ENCODE measurements at regions not wholly inside any gene's neighbourhood (a gene's known extent, or its start where the extent isn't known, plus 50 kb on each side); places are given as distances from the start of the nearest gene placed in this dataset.

DNA sequence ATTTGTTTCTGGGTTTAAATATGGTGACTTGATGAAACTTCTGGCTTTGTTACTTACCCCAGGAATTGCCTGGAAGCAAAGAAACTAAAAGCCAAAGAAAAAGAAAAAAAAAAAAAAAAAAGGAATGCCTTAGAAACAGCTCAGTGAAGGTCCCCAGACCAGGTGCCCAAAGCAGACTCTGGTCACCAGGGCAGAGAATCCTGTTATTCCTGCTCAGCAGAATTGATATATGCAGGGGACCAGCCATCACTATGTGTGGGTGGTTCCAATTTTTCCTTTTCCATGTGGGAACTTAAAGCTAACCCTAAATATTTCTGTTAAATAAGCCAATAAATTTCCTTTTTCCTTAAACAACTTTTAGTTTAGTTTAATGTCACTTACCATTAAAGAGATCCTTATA is 100.8 kb upstream of the TPRG1 start:
- no peak for TF ChIP-seq NR3C1 (IDR thresholded peaks at IDR 0.05)
- TF ChIP-seq FOXS1 (CRISPR knock-in tag; IDR thresholded peaks at IDR 0.05): no peak
- no peak for TF ChIP-seq RARB (CRISPR knock-in tag; IDR thresholded peaks at IDR 0.05)
- TF ChIP-seq, protein P1, sequence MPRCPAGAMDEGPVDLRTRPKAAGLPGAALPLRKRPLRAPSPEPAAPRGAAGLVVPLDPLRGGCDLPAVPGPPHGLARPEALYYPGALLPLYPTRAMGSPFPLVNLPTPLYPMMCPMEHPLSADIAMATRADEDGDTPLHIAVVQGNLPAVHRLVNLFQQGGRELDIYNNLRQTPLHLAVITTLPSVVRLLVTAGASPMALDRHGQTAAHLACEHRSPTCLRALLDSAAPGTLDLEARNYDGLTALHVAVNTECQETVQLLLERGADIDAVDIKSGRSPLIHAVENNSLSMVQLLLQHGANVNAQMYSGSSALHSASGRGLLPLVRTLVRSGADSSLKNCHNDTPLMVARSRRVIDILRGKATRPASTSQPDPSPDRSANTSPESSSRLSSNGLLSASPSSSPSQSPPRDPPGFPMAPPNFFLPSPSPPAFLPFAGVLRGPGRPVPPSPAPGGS (IDR thresholded peaks at IDR 0.05): no peak
- TF ChIP-seq, protein P2, sequence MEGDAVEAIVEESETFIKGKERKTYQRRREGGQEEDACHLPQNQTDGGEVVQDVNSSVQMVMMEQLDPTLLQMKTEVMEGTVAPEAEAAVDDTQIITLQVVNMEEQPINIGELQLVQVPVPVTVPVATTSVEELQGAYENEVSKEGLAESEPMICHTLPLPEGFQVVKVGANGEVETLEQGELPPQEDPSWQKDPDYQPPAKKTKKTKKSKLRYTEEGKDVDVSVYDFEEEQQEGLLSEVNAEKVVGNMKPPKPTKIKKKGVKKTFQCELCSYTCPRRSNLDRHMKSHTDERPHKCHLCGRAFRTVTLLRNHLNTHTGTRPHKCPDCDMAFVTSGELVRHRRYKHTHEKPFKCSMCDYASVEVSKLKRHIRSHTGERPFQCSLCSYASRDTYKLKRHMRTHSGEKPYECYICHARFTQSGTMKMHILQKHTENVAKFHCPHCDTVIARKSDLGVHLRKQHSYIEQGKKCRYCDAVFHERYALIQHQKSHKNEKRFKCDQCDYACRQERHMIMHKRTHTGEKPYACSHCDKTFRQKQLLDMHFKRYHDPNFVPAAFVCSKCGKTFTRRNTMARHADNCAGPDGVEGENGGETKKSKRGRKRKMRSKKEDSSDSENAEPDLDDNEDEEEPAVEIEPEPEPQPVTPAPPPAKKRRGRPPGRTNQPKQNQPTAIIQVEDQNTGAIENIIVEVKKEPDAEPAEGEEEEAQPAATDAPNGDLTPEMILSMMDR (IDR thresholded peaks at IDR 0.05): no peak
- TF ChIP-seq, protein P3, sequence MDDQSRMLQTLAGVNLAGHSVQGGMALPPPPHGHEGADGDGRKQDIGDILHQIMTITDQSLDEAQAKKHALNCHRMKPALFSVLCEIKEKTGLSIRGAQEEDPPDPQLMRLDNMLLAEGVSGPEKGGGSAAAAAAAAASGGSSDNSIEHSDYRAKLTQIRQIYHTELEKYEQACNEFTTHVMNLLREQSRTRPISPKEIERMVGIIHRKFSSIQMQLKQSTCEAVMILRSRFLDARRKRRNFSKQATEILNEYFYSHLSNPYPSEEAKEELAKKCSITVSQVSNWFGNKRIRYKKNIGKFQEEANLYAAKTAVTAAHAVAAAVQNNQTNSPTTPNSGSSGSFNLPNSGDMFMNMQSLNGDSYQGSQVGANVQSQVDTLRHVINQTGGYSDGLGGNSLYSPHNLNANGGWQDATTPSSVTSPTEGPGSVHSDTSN (IDR thresholded peaks at IDR 0.05): no peak
- TF ChIP-seq CBX2 (IDR thresholded peaks at IDR 0.05; ENCODE audit: borderline replicate concordance, low read depth): no peak
- no peak for TF ChIP-seq RCOR1 (IDR thresholded peaks at IDR 0.05; ENCODE audit: low read depth, low read length)
- no peak for TF ChIP-seq EP300 (IDR thresholded peaks at IDR 0.05)
- TF ChIP-seq EHF (CRISPR knock-in tag; IDR thresholded peaks at IDR 0.05): no peak
- TF ChIP-seq ZFP36 (IDR thresholded peaks at IDR 0.05; ENCODE audit: borderline replicate concordance, partially characterized antibody): no peak
- no peak for TF ChIP-seq ZSCAN20 (CRISPR knock-in tag; IDR thresholded peaks at IDR 0.05)
- TF ChIP-seq CEBPB (IDR thresholded peaks at IDR 0.05): no peak
- no peak for TF ChIP-seq MAZ (IDR thresholded peaks at IDR 0.05; ENCODE audit: borderline replicate concordance, low read depth, low read length)
- no peak for TF ChIP-seq HES2 (IDR thresholded peaks at IDR 0.05)
- no peak for TF ChIP-seq RNF2 (IDR thresholded peaks at IDR 0.05; ENCODE audit: borderline replicate concordance, low read depth)
- FAIRE-seq (no peak), ATAC-seq (no peak), DNase-seq (ENCODE audit: low read depth in 1 of 2, low spot score in 1 of 2) (no peak)
- H3K4me3 ChIP-seq: no peak overlapping the region
- ChIA-PET POLR2A (no interaction called here), CTCF (interaction anchor here (0.9 kb wide), 1 partner anchor 1331 kb away, joined by 3 read pairs; no protein-coding TSS in a partner anchor)
- H3K4me1 ChIP-seq: no peaks in the 10 kb centered on the region
- no peak overlapping the region for H3K27ac ChIP-seq
- no peak overlapping the region for H3K4me2 ChIP-seq
- peaks cover 14% of the 10 kb centered on the region; the same call in 1 of the 3 replicates for H3K9me3 ChIP-seq

GRCh38 chr3:189071446-189071845 is 100.3 kb upstream of the TPRG1 start:
- TF ChIP-seq ZC3H11A (IDR thresholded peaks at IDR 0.05) (no peak), FOSL2 (IDR thresholded peaks at IDR 0.05) (no peak), FOSL2 (CRISPR knock-in tag; IDR thresholded peaks at IDR 0.05) (peak; percentile 27; the same call in 1 of the 2 replicates)
- DNase-seq (ENCODE audit: low read depth in 1 of 2, low spot score in 1 of 2) (no peak), FAIRE-seq (no peak), ATAC-seq (no peak)
- Histone ChIP-seq H3K4me2 (no peak overlapping the region), H3K4me1 (no peaks in the 10 kb centered on the region), H3K27ac (no peak overlapping the region), H3K4me3 (no peak overlapping the region), H3K9me3 (peaks cover 12% of the 10 kb centered on the region; the same call in 1 of the 3 replicates)
- ChIA-PET CTCF (interaction anchor here (0.9 kb wide), 1 partner anchor 1331 kb away, joined by 3 read pairs; no protein-coding TSS in a partner anchor), POLR2A (no interaction called here)
- WGBS (ENCODE audit: missing lambda C conversion rate): 44% methylated on average over 2 of the region's 2 CpGs

DNA sequence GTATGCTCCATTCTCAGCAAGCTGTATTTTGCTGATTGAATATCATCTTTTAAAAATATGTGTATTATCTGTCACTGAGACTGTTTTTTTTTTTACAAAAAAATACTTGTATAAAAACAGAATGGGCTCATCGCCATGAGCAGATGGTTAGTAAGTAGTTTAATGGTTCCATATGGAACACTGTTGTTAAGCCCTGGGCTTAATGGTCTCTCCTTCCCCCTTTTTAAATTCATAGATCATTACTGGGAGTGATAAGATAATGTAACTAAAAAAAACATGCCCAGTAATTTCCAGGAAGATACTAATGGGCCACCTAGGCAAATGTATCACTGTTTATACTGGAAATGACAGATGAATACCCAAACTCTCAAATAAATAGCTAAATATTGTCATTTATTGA is 95.3 kb upstream of the TPRG1 start:
- no peak for DNase-seq (ENCODE audit: low read depth in 1 of 2, low spot score in 1 of 2)
- H3K9me3 ChIP-seq: no peaks in the 10 kb centered on the region
- no peaks in the 10 kb centered on the region for H3K4me1 ChIP-seq
- TF ChIP-seq USF2 (IDR thresholded peaks at IDR 0.05): no peak
- TF ChIP-seq BHLHE40 (IDR thresholded peaks at IDR 0.05; ENCODE audit: low read depth, low read length): no peak
- no peak for TF ChIP-seq RCOR1 (IDR thresholded peaks at IDR 0.05; ENCODE audit: low read depth, low read length)
- no peak for TF ChIP-seq NFE2L2 (conservative IDR thresholded peaks at IDR 0.05; ENCODE audit: low read length)
- no peak for TF ChIP-seq CBX8 (IDR thresholded peaks at IDR 0.05)
- no peak for TF ChIP-seq SMC3 (IDR thresholded peaks at IDR 0.05)
- TF ChIP-seq FOSL2 (IDR thresholded peaks at IDR 0.05): no peak
- TF ChIP-seq FOSL2 (CRISPR knock-in tag; IDR thresholded peaks at IDR 0.05): no peak
- TF ChIP-seq HOXB13 (CRISPR knock-in tag; IDR thresholded peaks at IDR 0.05; ENCODE audit: low read depth): no peak
- no peak for TF ChIP-seq HDAC2 (IDR thresholded peaks at IDR 0.05)
- TF ChIP-seq ZNF302 (CRISPR knock-in tag; IDR thresholded peaks at IDR 0.05): no peak
- TF ChIP-seq HOXA7 (CRISPR knock-in tag; IDR thresholded peaks at IDR 0.05): no peak
- TF ChIP-seq EP300 (IDR thresholded peaks at IDR 0.05): no peak
- TF ChIP-seq NR3C1 (IDR thresholded peaks at IDR 0.05): no peak
- no peak for TF ChIP-seq CBX2 (IDR thresholded peaks at IDR 0.05; ENCODE audit: borderline replicate concordance, low read depth)
- TF ChIP-seq ZC3H11A (IDR thresholded peaks at IDR 0.05): no peak
- TF ChIP-seq TP53 (CRISPR knock-in tag; IDR thresholded peaks at IDR 0.05): no peak
- TF ChIP-seq TFCP2L1 (CRISPR knock-in tag; IDR thresholded peaks at IDR 0.05): no peak
- TF ChIP-seq SREBF2 (IDR thresholded peaks at IDR 0.05): no peak
- no peak for TF ChIP-seq MAZ (IDR thresholded peaks at IDR 0.05; ENCODE audit: borderline replicate concordance, low read depth, low read length)
- no peak for TF ChIP-seq JUN (IDR thresholded peaks at IDR 0.05)
- H3K27ac ChIP-seq: no peak overlapping the region
- WGBS (ENCODE audit: missing lambda C conversion rate): 100% methylated on average over 1 of the region's 1 CpG
- H3K4me3 ChIP-seq: no peak overlapping the region
- H3K4me2 ChIP-seq: no peak overlapping the region
- POLR2A ChIA-PET: no interaction called here
- no peak for ATAC-seq
- no peak for FAIRE-seq
- CTCF ChIA-PET: no interaction called here

Measured in A549 (cell line).